ENCODE measurements at regions not wholly inside any gene's neighbourhood (a gene's known extent, or its start where the extent isn't known, plus 50 kb on each side); places are given as distances from the start of the nearest gene placed in this dataset.

DNA sequence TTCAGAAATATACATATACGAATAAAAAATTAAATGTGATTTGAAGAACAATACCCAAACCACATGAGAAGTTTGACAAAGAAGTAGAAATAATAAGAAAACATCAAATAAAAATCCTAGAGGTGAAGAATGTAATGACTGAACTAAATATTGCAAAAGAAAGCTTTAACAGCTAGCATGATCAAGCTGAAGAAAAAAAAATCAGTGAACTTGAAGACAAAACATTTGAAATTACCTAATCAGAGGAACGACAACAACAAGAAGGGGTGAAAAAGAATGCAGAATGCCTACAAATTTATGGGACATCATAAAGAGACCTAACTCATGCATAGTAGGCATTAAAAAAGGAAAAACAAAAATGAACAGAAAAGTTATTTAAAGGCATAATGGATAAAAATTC lies 60.5 kb upstream of the SPEF2 start:
- ChIA-PET RAD21 (ENCODE audit: low non-redundant PET in 1 of 2, low total read pairs in 2 of 2, uncharacterized antibody in 2 of 2, unreplicated experiment in 2 of 2) (no interaction called here), CTCF (no interaction called here), POLR2A (no interaction called here)
- DNase-seq (ENCODE audit: low read depth, low spot score) (no peak), ATAC-seq (no peak)
- TF ChIP-seq, protein P1, sequence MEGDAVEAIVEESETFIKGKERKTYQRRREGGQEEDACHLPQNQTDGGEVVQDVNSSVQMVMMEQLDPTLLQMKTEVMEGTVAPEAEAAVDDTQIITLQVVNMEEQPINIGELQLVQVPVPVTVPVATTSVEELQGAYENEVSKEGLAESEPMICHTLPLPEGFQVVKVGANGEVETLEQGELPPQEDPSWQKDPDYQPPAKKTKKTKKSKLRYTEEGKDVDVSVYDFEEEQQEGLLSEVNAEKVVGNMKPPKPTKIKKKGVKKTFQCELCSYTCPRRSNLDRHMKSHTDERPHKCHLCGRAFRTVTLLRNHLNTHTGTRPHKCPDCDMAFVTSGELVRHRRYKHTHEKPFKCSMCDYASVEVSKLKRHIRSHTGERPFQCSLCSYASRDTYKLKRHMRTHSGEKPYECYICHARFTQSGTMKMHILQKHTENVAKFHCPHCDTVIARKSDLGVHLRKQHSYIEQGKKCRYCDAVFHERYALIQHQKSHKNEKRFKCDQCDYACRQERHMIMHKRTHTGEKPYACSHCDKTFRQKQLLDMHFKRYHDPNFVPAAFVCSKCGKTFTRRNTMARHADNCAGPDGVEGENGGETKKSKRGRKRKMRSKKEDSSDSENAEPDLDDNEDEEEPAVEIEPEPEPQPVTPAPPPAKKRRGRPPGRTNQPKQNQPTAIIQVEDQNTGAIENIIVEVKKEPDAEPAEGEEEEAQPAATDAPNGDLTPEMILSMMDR (IDR thresholded peaks at IDR 0.05 in 2 of 3, conservative IDR thresholded peaks at IDR 0.05 in 1 of 3; ENCODE audit: borderline replicate concordance in 1 of 3, insufficient read depth in 1 of 3, low read depth in 2 of 3, low read length in 2 of 3): no peak
- TF ChIP-seq SP1 (IDR thresholded peaks at IDR 0.05; ENCODE audit: low read depth) (no peak), JUND (IDR thresholded peaks at IDR 0.05) (no peak), POLR2A (IDR thresholded peaks at IDR 0.05; ENCODE audit: borderline replicate concordance, extremely low read depth, insufficient read depth, insufficient read length) (no peak), EZH2phosphoT487 (IDR thresholded peaks at IDR 0.05; ENCODE audit: borderline replicate concordance) (no peak), RAD21 (IDR thresholded peaks at IDR 0.05; ENCODE audit: low read depth) (no peak), CBX3 (IDR thresholded peaks at IDR 0.05; ENCODE audit: low read depth) (no peak), ELF1 (IDR thresholded peaks at IDR 0.05; ENCODE audit: borderline replicate concordance, low read depth) (no peak), CEBPB (IDR thresholded peaks at IDR 0.05; ENCODE audit: low read depth) (no peak), ZNF274 (IDR thresholded peaks at IDR 0.05; ENCODE audit: low read depth, low read length) (no peak), ZFX (IDR thresholded peaks at IDR 0.05) (no peak)
- TF ChIP-seq, protein P2, sequence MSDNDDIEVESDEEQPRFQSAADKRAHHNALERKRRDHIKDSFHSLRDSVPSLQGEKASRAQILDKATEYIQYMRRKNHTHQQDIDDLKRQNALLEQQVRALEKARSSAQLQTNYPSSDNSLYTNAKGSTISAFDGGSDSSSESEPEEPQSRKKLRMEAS (IDR thresholded peaks at IDR 0.05): no peak
- Histone ChIP-seq H3K9me2 (ENCODE audit: insufficient read depth) (no peaks in the 10 kb centered on the region), H3K79me2 (ENCODE audit: insufficient read depth, low read length) (no peaks in the 10 kb centered on the region), H3K27ac (ENCODE audit: low read depth, low read length) (no peak overlapping the region), H4K20me1 (ENCODE audit: insufficient read depth) (no peaks in the 10 kb centered on the region), H2AFZ (ENCODE audit: low read depth, low read length, poor library complexity, severe bottlenecking) (no peak overlapping the region), H3K9me3 (ENCODE audit: control insufficient read depth in 1 of 2, insufficient read depth in 1 of 2, low read depth in 1 of 2, low read length in 2 of 2) (no peaks in the 10 kb centered on the region), H3K36me3 (ENCODE audit: control insufficient read depth in 1 of 2, insufficient read depth in 2 of 2, low read length in 2 of 2) (no peaks in the 10 kb centered on the region), H3K4me1 (ENCODE audit: control insufficient read depth in 1 of 2, insufficient read depth in 2 of 2, low read length in 2 of 2) (no peaks in the 10 kb centered on the region), H3K9ac (ENCODE audit: low read length) (no peak overlapping the region), H3K27me3 (ENCODE audit: insufficient read depth, low read length) (no peaks in the 10 kb centered on the region), H3K4me3 (replicated peaks in 1 of 2; ENCODE audit: low read depth in 1 of 2, low read length in 2 of 2) (no peak overlapping the region), H3K4me2 (ENCODE audit: low read length) (no peak overlapping the region)
- intact Hi-C loops (cut with micrococcal nuclease): no loop called here
- BruUV-seq (replicated peaks): no TSS peak

Data from HCT116 (cell line).